Naive thymus-derived CD4-positive, alpha-beta T cell (primary cell): ENCODE measurements at regions not wholly inside any gene's neighbourhood (a gene's known extent, or its start where the extent isn't known, plus 50 kb on each side); places are given as distances from the start of the nearest gene placed in this dataset.

Experiments
- ATAC-seq: fragments of 150-1000 bp; cut with Tn5 transposase; 2 replicates; pipeline ENCODE4 v1.10.0; 2021; ENCODE audit warnings: mild to moderate bottlenecking, moderate library complexity
- CTCF ChIA-PET: fragments of 350-600 bp; sonication (Branson Sonifier 250); formaldehyde crosslinking; loops from one replicate; lab custom pipeline; 2021; ENCODE audit warnings: antibody characterized with exemption; lab: Charles Lee
- POLR2A ChIA-PET: fragments of 350-600 bp; sonication (Branson Sonifier 250); formaldehyde crosslinking; loops from one replicate; lab custom pipeline; 2021; ENCODE audit warnings: antibody characterized with exemption, inconsistent platforms; lab: Charles Lee
- DNase-seq, 9 donors: peaks; one replicate each; pipeline versions ENCODE4 v3.0.0 to v3.0.0-alpha.2; 2020 to 2022; ENCODE audit warnings: mixed read lengths in 1 of 9
- H3K27ac ChIP-seq: one replicate; pipeline ENCODE4 v1.7.0; 2013; ENCODE audit warnings: mild to moderate bottlenecking, low read depth, low read length, moderate library complexity
- H3K27me3 ChIP-seq, 2 donors: one replicate each; pipeline ENCODE4 v1.7.0; 2013; ENCODE audit warnings: low read length in 2 of 2, mild to moderate bottlenecking in 2 of 2, moderate library complexity in 2 of 2; ENCODE audit not compliant: control insufficient read depth in 2 of 2, insufficient read depth in 2 of 2
- H3K36me3 ChIP-seq, 3 experiments: 1 replicate in 2 of 3; 2 replicates in 1 of 3; pipeline ENCODE4 v1.7.0; 2013; ENCODE audit warnings: low read length in 3 of 3, mild to moderate bottlenecking in 3 of 3, moderate library complexity in 1 of 3; ENCODE audit not compliant: insufficient read depth in 3 of 3, control insufficient read depth in 2 of 3
- H3K4me1 ChIP-seq, 2 donors: one replicate each; pipeline ENCODE4 v1.7.0; 2013; ENCODE audit warnings: low read length in 2 of 2, mild to moderate bottlenecking in 2 of 2, moderate library complexity in 1 of 2; ENCODE audit not compliant: control insufficient read depth in 2 of 2, insufficient read depth in 2 of 2
- H3K4me3 ChIP-seq: 2 replicates; pipeline ENCODE4 v1.7.0; 2013; ENCODE audit warnings: mild to moderate bottlenecking, low read length
- H3K9me3 ChIP-seq, 3 experiments: 1 replicate in 2 of 3; 2 replicates in 1 of 3; pipeline ENCODE4 v1.7.0; 2013; ENCODE audit warnings: low read length in 3 of 3; ENCODE audit not compliant: control insufficient read depth in 2 of 3
- H3K27ac Mint-ChIP-seq, 9 donors: one replicate each; pipeline ENCODE4 v1.8.0; 2020 to 2022; ENCODE audit warnings: mixed read lengths in 9 of 9, mild to moderate bottlenecking in 8 of 9, moderate library complexity in 5 of 9, inconsistent platforms in 2 of 9
- H3K27me3 Mint-ChIP-seq, 5 donors: one replicate each; pipeline ENCODE4 v1.8.0; 2021 to 2022; ENCODE audit warnings: mixed read lengths in 5 of 5, mild to moderate bottlenecking in 1 of 5
- H3K36me3 Mint-ChIP-seq, 5 donors: one replicate each; pipeline ENCODE4 v1.8.0; 2020 to 2022; ENCODE audit warnings: mixed read lengths in 5 of 5, mild to moderate bottlenecking in 3 of 5, inconsistent platforms in 1 of 5
- H3K4me1 Mint-ChIP-seq, 7 donors: one replicate each; pipeline ENCODE4 v1.8.0; 2020 to 2022; ENCODE audit warnings: mixed read lengths in 7 of 7, mild to moderate bottlenecking in 3 of 7, inconsistent platforms in 1 of 7
- H3K4me3 Mint-ChIP-seq, 10 donors: one replicate each; pipeline ENCODE4 v1.8.0; 2020 to 2022; ENCODE audit warnings: mild to moderate bottlenecking in 10 of 10, mixed read lengths in 10 of 10, moderate library complexity in 6 of 10, inconsistent platforms in 2 of 10
- H3K9me3 Mint-ChIP-seq, 11 donors: one replicate each; pipeline ENCODE4 v1.8.0; 2020 to 2022; ENCODE audit warnings: mixed read lengths in 11 of 11, mild to moderate bottlenecking in 4 of 11, inconsistent platforms in 1 of 11, moderate library complexity in 1 of 11
- intact Hi-C, 2 donors: fragments of 100-400 bp; cut with micrococcal nuclease; formaldehyde crosslinking; loops; one replicate each; pipeline ENCODE4 v1.15.1; 2023

- ChIA-PET CTCF (no interaction called here), POLR2A (no interaction called here)
- H3K27ac ChIP-seq: no peak overlapping the region
- ATAC-seq: no peak
- intact Hi-C loops: no loop called here
- Mint-ChIP-seq H3K36me3 (no peaks in the 10 kb centered on the region), H3K4me3 (no peak overlapping the region), H3K27me3 (no peaks in the 10 kb centered on the region), H3K27ac (no peak overlapping the region), H3K4me1 (peaks cover 0 to 2% (median 0%) of the 10 kb centered on the region in 7 donors), H3K9me3 (peaks cover 0 to 10% (median 0%) of the 10 kb centered on the region in 11 donors)
- H3K36me3 ChIP-seq: no peaks in the 10 kb centered on the region
- H3K9me3 ChIP-seq: no peaks in the 10 kb centered on the region
- DNase-seq: no peak
- H3K4me1 ChIP-seq: no peaks in the 10 kb centered on the region
- no peaks in the 10 kb centered on the region for H3K27me3 ChIP-seq
- no peak overlapping the region for H3K4me3 ChIP-seq
These were observed 292.4 kb upstream of the SETBP1 start for GRCh38 chr18:44388329-44388728.

- Mint-ChIP-seq H3K4me1 (peaks cover 0 to 2% (median 0%) of the 10 kb centered on the region in 7 donors), H3K27ac (no peak overlapping the region), H3K36me3 (no peaks in the 10 kb centered on the region), H3K4me3 (no peak overlapping the region), H3K27me3 (no peaks in the 10 kb centered on the region), H3K9me3 (peaks cover 0 to 10% (median 0%) of the 10 kb centered on the region in 11 donors)
- Histone ChIP-seq H3K27ac (no peak overlapping the region), H3K4me3 (no peak overlapping the region), H3K4me1 (no peaks in the 10 kb centered on the region), H3K27me3 (no peaks in the 10 kb centered on the region), H3K36me3 (no peaks in the 10 kb centered on the region), H3K9me3 (no peaks in the 10 kb centered on the region)
- ChIA-PET CTCF (no interaction called here), POLR2A (no interaction called here)
- DNase-seq (no peak), ATAC-seq (no peak)
- intact Hi-C loops: no loop called here
These were observed 287.8 kb upstream of the SETBP1 start for GRCh38 chr18:44392933-44393332.

DNA sequence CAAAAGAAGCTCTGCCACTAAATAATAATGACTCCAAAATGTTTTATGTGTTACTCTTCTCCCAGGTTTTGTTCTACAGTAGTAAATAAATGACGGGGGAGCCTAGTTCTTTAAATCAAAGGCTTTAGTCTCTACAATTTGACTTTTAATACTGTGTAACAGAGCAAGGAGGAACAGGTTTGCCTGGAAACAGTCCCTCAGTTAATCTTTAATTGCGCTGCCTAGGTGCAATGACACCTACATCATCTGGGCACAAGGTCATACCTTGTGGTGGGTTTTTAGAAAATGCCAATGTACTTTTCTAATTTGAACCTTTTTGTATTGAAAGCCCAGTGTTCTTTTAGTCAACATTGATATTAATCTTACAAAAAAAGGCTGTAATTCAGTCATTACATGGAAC is 287.3 kb upstream of the SETBP1 start:
- CTCF ChIA-PET: no interaction called here
- H3K9me3 Mint-ChIP-seq: peaks cover 0 to 10% (median 0%) of the 10 kb centered on the region in 11 donors
- DNase-seq: no peak
- H3K27me3 ChIP-seq: no peaks in the 10 kb centered on the region
- no peaks in the 10 kb centered on the region for H3K36me3 ChIP-seq
- no peak overlapping the region for H3K4me3 Mint-ChIP-seq
- peaks cover 0 to 2% (median 0%) of the 10 kb centered on the region in 7 donors for H3K4me1 Mint-ChIP-seq
- H3K27me3 Mint-ChIP-seq: no peaks in the 10 kb centered on the region
- H3K9me3 ChIP-seq: no peaks in the 10 kb centered on the region
- no peak overlapping the region for H3K27ac Mint-ChIP-seq
- ATAC-seq: no peak
- H3K4me1 ChIP-seq: no peaks in the 10 kb centered on the region
- no peak overlapping the region for H3K4me3 ChIP-seq
- H3K36me3 Mint-ChIP-seq: no peaks in the 10 kb centered on the region
- H3K27ac ChIP-seq: no peak overlapping the region
- intact Hi-C loops: no loop called here
- POLR2A ChIA-PET: no interaction called here

- no peak overlapping the region for H3K4me3 ChIP-seq
These were observed 284.1 kb upstream of the SETBP1 start for GRCh38 chr18:44396550-44396949.

GRCh38 chr18:44409071-44409470 is 271.6 kb upstream of the SETBP1 start:
- H3K9me3 ChIP-seq: no peaks in the 10 kb centered on the region
- Mint-ChIP-seq H3K27me3 (no peaks in the 10 kb centered on the region), H3K27ac (no peak overlapping the region), H3K36me3 (no peaks in the 10 kb centered on the region), H3K4me3 (no peak overlapping the region), H3K4me1 (peaks cover 0 to 1% (median 0%) of the 10 kb centered on the region in 7 donors), H3K9me3 (peaks cover 0 to 5% (median 0%) of the 10 kb centered on the region in 11 donors)
- no peaks in the 10 kb centered on the region for H3K36me3 ChIP-seq
- ATAC-seq (no peak), DNase-seq (no peak)
- no peaks in the 10 kb centered on the region for H3K4me1 ChIP-seq
- H3K27ac ChIP-seq: no peak overlapping the region
- no peak overlapping the region for H3K4me3 ChIP-seq
- POLR2A ChIA-PET: no interaction called here
- CTCF ChIA-PET: no interaction called here
- H3K27me3 ChIP-seq: no peaks in the 10 kb centered on the region
- intact Hi-C loops: no loop called here

More at GRCh38 chr18:44396550-44396949, 284.1 kb upstream of the SETBP1 start:
- Histone ChIP-seq H3K36me3 (no peaks in the 10 kb centered on the region), H3K27ac (no peak overlapping the region), H3K27me3 (no peaks in the 10 kb centered on the region), H3K4me1 (no peaks in the 10 kb centered on the region), H3K9me3 (no peaks in the 10 kb centered on the region)
- ATAC-seq: no peak
- Mint-ChIP-seq H3K4me3 (no peak overlapping the region), H3K36me3 (no peaks in the 10 kb centered on the region), H3K27ac (no peak overlapping the region), H3K9me3 (no peaks in the 10 kb centered on the region), H3K4me1 (peaks cover 0 to 2% (median 0%) of the 10 kb centered on the region in 7 donors), H3K27me3 (no peaks in the 10 kb centered on the region)
- ChIA-PET CTCF (no interaction called here), POLR2A (no interaction called here)
- DNase-seq: no peak
- intact Hi-C loops: no loop called here

- ATAC-seq (no peak), DNase-seq (no peak)
- Histone ChIP-seq H3K4me3 (no peak overlapping the region), H3K9me3 (no peaks in the 10 kb centered on the region), H3K27ac (no peak overlapping the region), H3K4me1 (no peaks in the 10 kb centered on the region), H3K36me3 (no peaks in the 10 kb centered on the region), H3K27me3 (no peaks in the 10 kb centered on the region)
- no peak overlapping the region for H3K4me3 Mint-ChIP-seq
- peaks cover 0 to 4% (median 0%) of the 10 kb centered on the region in 11 donors for H3K9me3 Mint-ChIP-seq
- no peaks in the 10 kb centered on the region for H3K27me3 Mint-ChIP-seq
- ChIA-PET CTCF (no interaction called here), POLR2A (no interaction called here)
- intact Hi-C loops: no loop called here
- H3K27ac Mint-ChIP-seq: no peak overlapping the region
- no peaks in the 10 kb centered on the region for H3K36me3 Mint-ChIP-seq
- peaks cover 0 to 1% (median 0%) of the 10 kb centered on the region in 7 donors for H3K4me1 Mint-ChIP-seq
These were observed 271.2 kb upstream of the SETBP1 start for GRCh38 chr18:44409515-44409914.

DNA sequence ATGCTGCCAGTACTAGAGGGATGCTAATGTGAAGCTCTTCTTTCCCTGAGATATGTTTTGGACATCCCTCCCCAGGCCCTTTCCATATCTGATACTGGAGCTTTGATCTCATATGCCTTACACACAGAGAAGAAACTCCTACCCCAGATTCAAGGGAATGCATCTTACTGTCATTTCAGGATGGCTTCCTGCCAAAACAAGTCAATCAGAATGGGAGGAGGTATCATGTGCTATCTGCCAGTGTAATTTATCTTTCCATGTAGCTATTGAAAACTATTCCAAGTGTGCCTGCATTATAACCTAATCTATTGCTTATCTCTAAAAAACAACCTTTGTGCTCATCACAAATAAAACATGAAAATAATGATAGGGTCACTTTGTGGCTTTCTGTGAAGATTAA is 269.9 kb upstream of the SETBP1 start:
- no peak overlapping the region for H3K4me3 Mint-ChIP-seq
- intact Hi-C loops: no loop called here

More for the DNA sequence above, 269.9 kb upstream of the SETBP1 start:
- H3K4me3 ChIP-seq: no peak overlapping the region
- Mint-ChIP-seq H3K4me1 (peaks cover 0 to 1% (median 0%) of the 10 kb centered on the region in 7 donors), H3K9me3 (peaks cover 0 to 5% (median 0%) of the 10 kb centered on the region in 11 donors), H3K36me3 (no peaks in the 10 kb centered on the region), H3K27me3 (no peaks in the 10 kb centered on the region), H3K27ac (no peak overlapping the region)
- POLR2A ChIA-PET: no interaction called here
- ATAC-seq (no peak), DNase-seq (no peak)
- no peaks in the 10 kb centered on the region for H3K4me1 ChIP-seq
- CTCF ChIA-PET: no interaction called here
- H3K27me3 ChIP-seq: no peaks in the 10 kb centered on the region
- no peak overlapping the region for H3K27ac ChIP-seq
- H3K36me3 ChIP-seq: no peaks in the 10 kb centered on the region
- H3K9me3 ChIP-seq: no peaks in the 10 kb centered on the region
